ACHN (cell line): ENCODE measurements at regions not wholly inside any gene's neighbourhood (a gene's known extent, or its start where the extent isn't known, plus 50 kb on each side); places are given as distances from the start of the nearest gene placed in this dataset.

Source experiments
- DNase-seq: peaks from one replicate; pipeline ENCODE4 v3.0.0-alpha.2; 2015
- in situ Hi-C: cut with HindIII; loops from 2 replicates; pipeline ENCODE4 v1.10.0; 2017; ENCODE audit warnings: low sequenced_read_pairs, low pct_ligation_motif_present, low pct_unique_long_range_greater_than_20kb

DNA sequence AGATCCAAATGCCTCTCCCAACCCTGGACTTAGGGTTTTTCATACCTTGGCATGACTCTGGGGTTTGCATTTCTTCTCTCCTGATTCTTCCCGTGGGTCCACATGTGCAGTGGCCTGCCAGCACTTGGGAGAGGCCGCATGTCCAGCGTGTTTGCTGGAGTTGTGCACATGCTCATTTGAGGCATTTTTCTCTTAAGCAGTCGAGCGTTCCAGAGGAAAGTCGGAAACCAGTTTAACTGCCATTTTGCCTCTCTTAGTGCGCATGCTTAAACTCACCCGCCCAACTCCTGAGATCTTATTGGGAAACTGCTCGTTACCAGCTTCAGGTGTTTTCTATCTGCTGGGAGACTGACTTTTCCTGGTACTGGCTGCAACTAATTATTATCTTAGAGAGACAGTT lies 888.4 kb upstream of the PHF14 start:
- in situ Hi-C loops: no loop called here
- no peak for DNase-seq

DNA sequence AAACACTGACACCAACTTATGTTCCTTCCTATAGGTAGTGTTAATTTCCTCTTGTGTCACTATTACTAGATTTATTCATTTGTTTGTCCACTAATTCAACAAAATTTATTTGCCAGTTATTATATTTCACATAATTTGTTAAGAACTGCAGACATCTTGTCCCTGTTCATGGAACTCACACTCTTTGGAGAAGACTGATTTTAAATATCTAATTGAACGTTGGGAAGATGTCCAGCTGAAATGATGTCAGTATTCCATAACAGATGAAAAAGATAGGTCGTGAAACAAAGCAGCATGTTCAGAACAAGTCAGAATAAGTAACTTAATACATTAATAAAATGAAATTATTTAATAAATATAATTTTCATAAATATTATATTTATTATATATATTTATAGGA lies 873.1 kb upstream of the PHF14 start:
- in situ Hi-C loops: no loop called here
- DNase-seq: no peak

DNA sequence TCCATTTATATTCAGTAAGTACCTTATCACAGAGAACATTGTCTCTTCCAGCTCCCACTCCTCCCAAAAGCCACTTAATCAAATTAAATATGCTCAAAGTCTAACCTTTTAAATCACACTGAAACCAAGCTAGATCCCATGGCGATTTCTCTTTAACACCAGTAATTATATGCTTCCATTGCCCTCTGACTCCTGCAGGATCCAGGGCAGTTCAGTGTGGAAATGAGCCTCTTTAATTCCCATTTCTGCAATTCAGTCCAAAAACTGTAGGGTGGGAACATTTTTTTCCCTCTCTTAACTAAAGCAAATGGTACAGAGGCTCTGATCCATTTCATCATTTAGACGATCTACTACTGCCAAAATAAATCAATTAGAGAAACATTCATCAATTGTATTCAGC lies 872.3 kb upstream of the PHF14 start:
- in situ Hi-C loops: no loop called here
- DNase-seq: no peak

DNA sequence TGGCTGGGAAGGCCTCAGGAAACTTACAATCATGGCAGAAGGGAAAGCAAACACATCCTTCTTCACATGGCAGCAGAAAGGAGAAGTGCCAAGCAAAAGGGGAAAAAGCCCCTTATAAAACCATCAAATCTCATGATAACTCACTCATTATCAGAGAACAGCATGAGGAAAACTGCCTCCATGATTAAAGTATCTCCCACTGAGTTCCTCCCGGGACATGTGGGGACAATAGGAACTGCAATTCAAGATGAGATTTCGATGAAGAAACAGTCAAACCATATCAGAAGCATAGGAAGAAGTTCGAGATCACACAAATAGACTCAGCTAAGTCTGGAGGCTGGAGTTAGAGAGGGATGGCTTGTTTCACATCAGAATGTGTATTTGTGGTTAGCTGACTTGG lies 869.4 kb upstream of the PHF14 start:
- no peak for DNase-seq
- in situ Hi-C loops: no loop called here

DNA sequence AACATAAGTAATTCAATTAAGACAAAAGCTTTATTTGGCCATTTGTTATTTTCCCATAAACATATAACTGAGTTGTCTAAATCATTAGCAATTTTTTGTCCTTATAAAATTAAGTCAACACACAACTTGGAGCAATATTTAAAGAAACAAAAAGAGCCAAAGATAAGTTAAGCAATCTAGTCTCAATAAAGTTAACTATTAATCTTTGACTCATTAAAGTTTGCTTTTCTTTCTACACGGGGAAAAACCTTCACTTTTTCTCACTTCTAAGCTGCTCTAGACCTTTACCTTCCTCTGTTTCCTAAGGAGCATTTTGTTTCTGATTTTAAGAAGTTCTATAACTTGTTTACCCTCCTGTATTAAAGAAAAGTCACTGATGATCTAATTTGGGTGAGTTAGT lies 867.1 kb upstream of the PHF14 start:
- peak; percentile 35 for DNase-seq
- in situ Hi-C loops: no loop called here

DNA sequence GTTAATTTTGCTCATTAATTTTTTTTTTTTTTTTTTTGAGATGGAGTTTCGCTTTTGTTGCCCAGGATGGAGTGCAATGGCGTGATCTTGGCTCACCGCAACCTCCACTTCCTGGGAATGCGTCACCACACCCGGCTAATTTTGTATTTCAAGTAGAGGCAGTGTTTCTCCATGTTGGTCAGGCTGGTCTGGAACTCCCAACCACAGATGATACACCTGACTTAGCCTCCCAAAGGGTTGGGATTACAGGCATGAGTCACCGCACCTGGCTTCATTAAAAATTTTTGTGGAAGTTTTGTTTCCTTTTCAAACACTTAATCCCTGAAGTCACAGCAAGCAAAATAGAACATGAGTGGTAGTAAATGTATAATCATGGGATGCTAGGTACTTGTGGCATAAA lies 857.2 kb upstream of the PHF14 start:
- DNase-seq: no peak
- in situ Hi-C loops: no loop called here

DNA sequence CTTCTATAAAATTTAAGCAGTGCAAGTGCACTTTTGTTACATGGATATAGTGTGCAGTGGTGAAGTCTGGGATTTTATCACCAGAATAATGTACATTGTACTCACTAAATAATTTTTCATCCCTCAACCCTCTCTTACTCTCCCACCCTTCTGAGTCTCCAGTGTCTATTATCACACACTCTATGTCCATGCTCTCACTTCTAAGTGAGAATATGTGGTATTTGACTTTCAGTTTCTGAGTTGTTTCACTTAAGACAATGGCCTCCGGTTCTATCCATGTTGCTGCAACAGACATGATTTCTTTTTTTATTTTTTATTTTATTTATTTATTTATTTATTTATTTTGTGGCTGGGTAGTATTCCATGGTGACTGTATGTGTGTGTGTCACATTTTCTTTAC lies 855.9 kb upstream of the PHF14 start:
- DNase-seq: no peak
- in situ Hi-C loops: no loop called here

DNA sequence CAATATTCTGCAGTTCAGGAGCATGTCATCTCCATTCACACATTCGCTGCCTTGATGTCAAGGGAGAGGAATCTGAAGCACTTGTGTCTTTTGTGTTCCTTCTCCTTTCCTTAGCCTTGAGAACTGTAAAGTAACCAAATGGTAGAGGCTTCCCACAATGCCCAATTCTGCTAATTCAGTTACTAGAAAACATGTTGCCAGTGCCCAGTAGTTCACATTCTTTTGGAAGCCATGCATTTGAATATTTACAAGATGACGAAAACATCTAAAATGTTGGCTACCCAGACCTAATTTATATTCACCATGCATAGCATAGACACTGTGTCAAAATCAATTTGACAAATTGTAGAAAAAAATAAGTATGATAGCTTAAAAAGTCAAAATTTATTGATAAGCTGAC lies 852.7 kb upstream of the PHF14 start:
- DNase-seq: no peak
- in situ Hi-C loops: no loop called here

DNA sequence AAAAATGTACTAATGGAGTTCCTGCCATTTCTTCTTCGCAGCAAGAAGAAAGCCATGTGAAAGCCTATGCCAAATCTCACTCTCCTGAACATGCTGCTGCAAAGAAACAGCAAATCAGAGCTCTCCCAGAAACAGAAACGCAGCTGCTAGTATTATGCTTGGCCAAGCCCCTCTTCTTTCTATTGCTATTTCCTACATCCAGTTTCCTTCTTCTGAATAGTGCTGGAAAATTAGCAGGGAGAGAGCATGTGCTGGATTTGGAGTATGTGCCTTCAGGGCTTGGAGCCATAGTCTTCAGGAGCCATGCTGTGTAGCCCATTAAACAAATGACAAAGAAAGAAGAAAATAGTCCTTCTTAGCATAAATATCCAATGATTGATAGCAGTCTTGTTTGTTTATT lies 852.0 kb upstream of the PHF14 start:
- in situ Hi-C loops: no loop called here
- DNase-seq: no peak

DNA sequence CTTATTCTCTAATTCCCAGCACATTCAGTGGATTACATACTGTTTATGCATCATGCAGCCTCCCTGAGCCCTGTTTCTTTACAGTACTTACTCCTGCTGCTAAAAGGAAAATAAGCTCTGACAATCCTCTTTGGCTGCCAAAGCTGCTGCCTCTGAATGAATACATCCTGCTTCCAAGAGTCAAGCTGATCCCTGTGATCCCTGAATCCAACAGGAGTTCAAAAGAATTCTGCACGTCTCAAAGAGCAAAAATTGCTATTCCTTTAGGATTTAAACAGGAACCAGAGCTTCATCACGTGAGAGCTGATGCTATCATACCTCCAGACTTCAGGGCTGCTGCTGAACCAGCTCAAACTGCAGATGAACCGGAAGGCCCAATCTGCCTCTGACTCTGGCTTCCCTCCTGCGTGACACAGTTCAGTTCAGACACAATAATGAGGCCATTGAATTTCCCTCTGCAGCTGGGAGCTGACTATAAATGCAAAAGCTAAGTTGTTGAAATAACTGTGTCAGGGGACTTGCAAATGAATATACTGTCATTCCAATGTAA lies 851.0 kb upstream of the PHF14 start:
- no peak for DNase-seq
- in situ Hi-C loops: no loop called here

DNA sequence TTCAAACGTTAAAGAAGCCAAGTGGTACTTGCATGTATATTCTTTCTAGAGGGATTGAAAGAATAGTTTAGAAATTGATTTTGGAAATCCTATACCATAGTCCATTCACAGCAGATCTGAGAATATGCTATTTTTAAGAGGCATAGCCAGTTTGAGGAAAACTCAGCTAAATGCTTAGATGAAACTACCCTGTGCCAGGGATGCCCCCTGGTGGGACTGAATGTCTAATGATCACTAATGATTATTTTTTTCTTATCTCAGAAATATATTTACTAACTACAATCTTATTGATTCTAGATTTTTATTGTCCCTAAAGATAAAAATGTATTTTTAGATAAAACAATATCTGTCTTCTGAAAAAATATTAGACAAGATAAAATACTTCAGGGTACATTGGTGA lies 844.9 kb upstream of the PHF14 start:
- in situ Hi-C loops: no loop called here
- peak; percentile 33 for DNase-seq

DNA sequence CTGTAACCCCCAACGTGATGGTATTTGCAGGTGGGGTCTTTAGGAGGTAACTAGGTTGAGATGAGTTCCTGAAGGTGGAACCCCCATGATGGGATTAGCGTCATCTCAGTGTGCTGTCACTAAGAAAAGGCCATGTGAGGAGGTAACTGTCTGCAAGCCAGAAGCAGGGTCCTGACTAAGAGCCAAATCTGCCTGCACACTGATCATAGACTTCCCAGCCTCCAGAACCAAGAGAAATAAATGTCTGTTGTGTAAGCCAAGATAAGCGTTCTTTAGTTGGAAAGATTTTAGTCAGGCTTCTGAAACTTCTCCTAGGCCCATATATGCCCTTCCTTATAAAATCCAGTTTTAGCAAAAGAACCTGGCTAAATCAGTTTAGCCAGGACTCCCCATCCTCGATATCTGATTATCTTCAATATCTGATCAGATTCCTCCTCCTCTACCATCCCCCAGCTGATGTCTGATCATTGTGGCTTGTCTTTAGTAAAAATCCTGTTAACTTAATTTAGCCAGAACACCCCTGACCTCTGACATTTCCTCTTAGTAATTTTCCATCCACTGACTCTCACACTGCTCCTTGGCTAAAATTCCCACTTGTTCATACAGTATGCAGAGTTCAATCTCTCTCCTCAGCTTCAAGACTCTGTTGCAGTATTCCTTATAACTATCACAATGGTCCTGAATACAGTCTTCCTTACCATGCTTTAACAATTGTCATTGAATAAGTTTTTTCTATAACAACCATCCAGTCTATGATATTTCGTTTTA lies 835.4 kb upstream of the PHF14 start:
- in situ Hi-C loops: no loop called here
- DNase-seq: no peak

DNA sequence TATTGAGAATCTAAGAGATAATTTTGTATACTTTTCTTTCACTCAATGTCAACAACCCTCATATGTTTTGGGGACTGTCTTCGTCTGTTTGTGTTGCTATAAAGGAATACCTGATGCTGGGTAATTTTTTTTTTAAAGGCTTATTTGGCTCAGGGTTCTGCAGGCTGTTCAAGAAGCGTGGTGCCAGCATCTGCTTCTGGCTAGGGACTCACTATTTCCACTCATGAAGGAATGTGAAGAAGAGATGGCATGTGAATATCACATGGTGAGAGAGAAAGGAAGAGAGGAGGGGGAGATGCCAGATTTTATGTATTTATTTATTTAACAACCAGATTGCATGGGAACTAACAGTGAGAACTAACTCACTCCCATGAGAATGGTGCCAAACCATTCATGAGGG lies 827.4 kb upstream of the PHF14 start:
- DNase-seq: no peak
- in situ Hi-C loops: no loop called here

DNA sequence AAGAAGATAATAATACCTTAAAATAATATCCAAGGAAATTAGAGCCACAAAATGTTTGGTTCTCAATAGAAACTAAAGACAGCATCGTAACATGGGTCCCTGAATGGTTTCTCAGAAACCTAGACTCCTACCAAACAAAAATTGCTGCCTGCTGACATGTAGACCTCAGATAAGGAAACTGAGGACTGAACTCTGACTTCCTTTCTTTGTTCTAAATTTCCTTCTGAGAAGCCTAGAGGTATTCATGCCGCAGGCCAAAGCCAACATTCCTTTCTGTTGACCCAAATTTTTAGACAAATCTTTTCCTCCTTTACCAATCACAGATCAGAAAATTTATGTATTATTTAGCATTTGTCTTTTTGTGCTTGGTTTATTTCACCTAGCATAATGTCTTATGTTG lies 816.7 kb upstream of the PHF14 start:
- DNase-seq: no peak
- in situ Hi-C loops: no loop called here

DNA sequence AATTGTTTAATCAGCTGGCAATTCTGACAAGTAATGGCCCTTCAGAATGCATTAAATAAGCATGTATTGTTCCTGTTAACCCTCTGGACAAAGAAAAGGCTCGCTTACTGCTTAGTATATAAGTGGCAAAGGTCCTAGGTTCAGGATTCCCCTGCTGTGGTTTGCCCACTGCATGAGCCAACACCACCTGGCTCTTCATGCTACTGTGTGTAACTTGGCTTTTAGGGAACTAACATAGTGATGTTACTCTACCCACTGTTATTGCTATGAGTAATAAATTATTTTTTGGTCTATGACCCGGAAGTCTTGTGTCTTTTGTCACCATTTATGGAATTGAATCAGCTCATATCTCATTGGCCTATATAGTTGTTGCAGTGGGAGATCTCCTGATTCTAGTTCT lies 791.7 kb upstream of the PHF14 start:
- DNase-seq: no peak
- in situ Hi-C loops: no loop called here

DNA sequence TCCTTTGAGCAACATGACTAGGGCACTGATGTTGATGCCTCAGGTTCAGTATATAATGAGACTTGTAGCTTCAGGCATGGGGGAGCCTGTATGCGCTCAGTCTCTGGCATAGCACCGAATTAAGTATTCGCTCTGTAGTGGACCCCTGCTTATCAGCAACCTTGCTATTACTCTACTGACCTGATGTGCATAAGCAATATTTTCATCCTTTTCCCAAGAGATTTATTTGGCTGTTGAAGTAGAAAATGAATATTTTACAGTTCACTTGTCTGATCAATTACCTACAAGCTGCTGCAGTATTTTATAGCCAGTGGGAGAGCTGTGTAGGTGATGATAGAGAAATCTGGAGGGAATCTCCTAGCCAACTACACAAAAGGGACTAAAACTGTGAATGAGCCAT lies 781.6 kb upstream of the PHF14 start:
- no peak for DNase-seq
- in situ Hi-C loops: no loop called here

DNA sequence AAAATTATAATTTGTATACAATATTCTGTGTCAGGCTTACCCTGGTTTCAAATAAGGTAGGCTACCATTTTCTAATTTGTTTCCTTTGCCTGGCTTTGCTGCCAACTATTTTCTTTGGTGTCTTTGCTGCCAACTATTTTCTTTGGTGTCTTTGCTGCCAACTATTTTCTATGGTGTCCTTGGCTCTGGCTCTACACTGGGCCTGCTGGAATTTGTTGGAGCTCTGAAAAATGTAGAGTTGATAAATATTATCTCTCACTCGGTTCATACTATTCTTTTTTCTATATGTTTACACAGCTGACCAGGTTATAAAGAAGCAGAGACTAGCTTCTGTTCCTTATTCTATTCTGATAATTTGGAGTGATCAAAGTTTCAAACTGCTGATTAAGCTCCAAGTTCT lies 768.0 kb upstream of the PHF14 start:
- DNase-seq: no peak
- in situ Hi-C loops: no loop called here

DNA sequence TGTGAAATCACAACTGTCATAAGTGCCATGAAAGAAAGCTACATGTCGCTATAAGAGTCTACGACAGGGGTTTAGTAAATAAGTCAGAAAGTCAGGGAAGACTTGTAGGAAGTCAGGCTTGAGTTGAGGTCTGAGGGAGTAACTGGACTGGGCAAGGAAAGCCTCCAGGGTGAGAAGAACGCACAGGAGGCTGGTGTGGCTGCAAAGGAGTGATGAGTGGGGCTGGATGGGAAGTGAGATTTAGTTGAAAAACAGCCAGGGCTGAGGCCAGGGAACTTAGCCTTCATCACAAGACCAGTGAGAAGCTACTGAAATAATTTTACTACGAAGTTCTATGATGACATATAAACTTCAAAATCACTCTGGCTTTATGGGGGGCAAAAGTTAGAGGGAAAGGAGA lies 763.7 kb upstream of the PHF14 start:
- in situ Hi-C loops: no loop called here
- DNase-seq: no peak

DNA sequence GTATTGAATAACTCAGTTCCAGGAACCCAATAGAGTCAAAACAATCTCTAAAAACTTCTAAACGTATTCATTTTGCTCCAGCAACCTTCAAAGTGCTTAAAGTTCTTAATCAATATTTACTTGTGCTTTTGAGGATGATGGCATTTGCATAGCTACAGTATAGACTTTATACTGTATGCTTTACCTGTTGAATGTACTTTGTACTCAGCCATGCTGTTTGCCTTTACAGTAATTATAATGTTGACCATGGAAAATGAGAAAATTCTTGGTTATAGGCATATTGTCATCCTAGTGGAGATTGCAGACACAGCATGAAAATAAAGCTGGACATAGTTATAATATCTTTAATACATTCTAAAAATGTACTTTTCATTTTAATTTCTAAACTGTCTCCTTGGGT lies 762.7 kb upstream of the PHF14 start:
- in situ Hi-C loops: no loop called here
- DNase-seq: no peak

DNA sequence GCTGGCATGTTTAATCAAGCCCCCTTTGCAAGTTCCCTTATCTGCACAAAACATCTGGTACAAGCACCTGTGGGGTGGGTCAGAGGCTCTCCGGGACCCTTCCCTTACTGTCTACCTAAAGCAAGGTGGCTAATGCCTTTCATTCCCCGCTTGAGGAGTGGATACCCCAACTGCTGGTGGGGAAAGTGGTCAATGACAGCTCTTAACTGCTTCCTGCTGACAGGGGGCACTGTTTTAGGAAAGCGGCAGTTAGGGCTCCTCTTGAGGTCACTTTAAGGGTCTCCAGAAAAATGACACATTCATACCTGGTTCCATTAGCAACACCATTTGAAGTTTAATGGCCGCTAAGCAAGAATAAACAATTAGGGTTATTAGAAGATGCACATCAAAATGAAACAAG lies 761.8 kb upstream of the PHF14 start:
- in situ Hi-C loops: no loop called here
- DNase-seq: no peak

DNA sequence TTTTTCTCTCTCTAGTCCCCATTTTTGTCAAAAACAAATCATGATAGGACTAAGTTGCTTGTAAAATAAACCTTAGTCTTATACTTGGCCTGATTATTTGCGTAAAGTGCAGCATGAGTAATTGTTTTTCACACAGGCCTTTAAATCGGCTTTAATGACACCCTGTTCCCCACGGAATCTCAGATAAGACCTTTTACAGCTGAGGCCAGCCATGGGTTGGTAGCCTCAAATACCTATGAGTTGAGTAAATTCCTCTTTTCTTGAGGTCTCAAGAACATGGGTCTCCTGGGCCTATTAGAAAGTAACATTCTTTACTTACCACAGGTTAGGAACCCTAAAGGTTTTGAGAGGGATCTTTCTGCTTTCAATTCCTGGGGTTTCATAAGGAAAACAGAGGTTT lies 761.0 kb upstream of the PHF14 start:
- in situ Hi-C loops: no loop called here
- DNase-seq: no peak
